Lung (tissue), 11 donors: ENCODE measurements at regions not wholly inside any gene's neighbourhood (a gene's known extent, or its start where the extent isn't known, plus 50 kb on each side); places are given as distances from the start of the nearest gene placed in this dataset.

Source experiments
- ATAC-seq: fragments of 200-7000 bp; cut with Tn5 transposase; one replicate; pipeline ENCODE4 v1.9.1; 2020; ENCODE audit warnings: moderate number of reproducible peaks; ENCODE audit not compliant: insufficient read depth, low FRiP score
- DNase-seq, 3 donors: peaks; one replicate each; pipeline ENCODE4 v3.0.0-alpha.2; 2013 to 2017
- H3K27ac ChIP-seq, 2 donors: one replicate each; pipeline ENCODE4 v1.5.1; 2013; ENCODE audit warnings: mild to moderate bottlenecking in 2 of 2, moderate library complexity in 2 of 2, control low read depth in 1 of 2, inconsistent platforms in 1 of 2, low read depth in 1 of 2, low read length in 1 of 2
- H3K27me3 ChIP-seq, 3 donors: one replicate each; pipeline ENCODE4 v1.5.1; 2013; ENCODE audit warnings: low read length in 2 of 3; ENCODE audit not compliant: control insufficient read depth in 3 of 3, insufficient read depth in 3 of 3
- H3K36me3 ChIP-seq, 4 donors: one replicate each; pipeline ENCODE4 v1.5.1; 2013; ENCODE audit warnings: low read length in 4 of 4, mild to moderate bottlenecking in 1 of 4, moderate library complexity in 1 of 4; ENCODE audit not compliant: control insufficient read depth in 4 of 4, insufficient read depth in 4 of 4
- H3K4me1 ChIP-seq, 5 donors: one replicate each; pipeline ENCODE4 v1.5.1; 2013; ENCODE audit warnings: low read length in 5 of 5, mild to moderate bottlenecking in 2 of 5, moderate library complexity in 1 of 5; ENCODE audit not compliant: control insufficient read depth in 5 of 5, insufficient read depth in 5 of 5
- H3K4me3 ChIP-seq: one replicate; pipeline ENCODE4 v1.5.1; 2013; ENCODE audit warnings: mild to moderate bottlenecking, control low read depth, moderate library complexity
- H3K9ac ChIP-seq, 2 donors: one replicate each; pipeline ENCODE4 v1.5.1; 2013; ENCODE audit warnings: low read length in 2 of 2, control low read depth in 1 of 2; ENCODE audit not compliant: insufficient read depth in 1 of 2
- H3K9me3 ChIP-seq, 4 donors: one replicate each; pipeline ENCODE4 v1.5.1; 2013; ENCODE audit warnings: low read length in 3 of 4, mild to moderate bottlenecking in 1 of 4, moderate library complexity in 1 of 4; ENCODE audit not compliant: control insufficient read depth in 4 of 4, insufficient read depth in 3 of 4
- WGBS, 2 donors: extraction: QIAGEN DNeasy Blood & Tissue Kit; methylation state at CpG; one replicate each; pipeline ENCODE4 v1.1.7; 2013; 5-methylcytosine and 5-hydroxymethylcytosine counted together
- TF ChIP-seq, protein P1 (sequence below): IDR thresholded peaks from 2 replicates; pipeline ENCODE4 v1.5.1; 2012; ENCODE audit warnings: mild to moderate bottlenecking; ENCODE audit errors: control extremely low read depth, extremely low read depth
- donor health status: control.
- donor health status: control.
- donor health status: Bipolar disorder and iron deficiency.
- donor health status: healthy.
- donor health status: DM: yes; HTN: yes; CAD: no.

DNA sequence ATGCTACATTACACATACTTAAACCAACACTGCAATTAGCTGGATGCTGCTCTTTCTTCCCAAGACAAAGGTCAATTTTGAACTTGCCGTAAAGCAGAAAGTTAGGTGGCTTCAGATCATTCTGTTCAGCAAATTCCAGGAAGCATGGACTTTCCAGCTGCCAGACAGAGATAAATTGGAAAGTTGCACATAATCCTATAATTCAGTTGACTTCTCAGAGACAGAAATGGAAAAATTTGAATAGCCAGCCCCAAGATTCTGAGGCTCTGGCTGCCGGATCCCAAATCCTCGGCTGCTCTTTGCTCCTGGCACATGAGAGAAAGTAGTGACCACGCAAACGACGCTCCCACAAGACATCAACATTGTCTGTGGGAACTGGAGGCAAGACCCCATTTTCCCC is 105.0 kb upstream of the VIPR2 start:
- Histone ChIP-seq H3K27me3 (no peaks in the 10 kb centered on the region), H3K27ac (no peak overlapping the region), H3K9me3 (peaks cover 0 to under 1% (median 0%) of the 10 kb centered on the region in 4 donors), H3K4me1 (no peaks in the 10 kb centered on the region), H3K9ac (no peak overlapping the region), H3K4me3 (no peak overlapping the region), H3K36me3 (no peaks in the 10 kb centered on the region)
- ATAC-seq (no peak), DNase-seq (no peak)
- 83 to 84% methylated on average over 6 of the region's 6 CpGs for WGBS, 2 donors
- TF ChIP-seq, protein P1, sequence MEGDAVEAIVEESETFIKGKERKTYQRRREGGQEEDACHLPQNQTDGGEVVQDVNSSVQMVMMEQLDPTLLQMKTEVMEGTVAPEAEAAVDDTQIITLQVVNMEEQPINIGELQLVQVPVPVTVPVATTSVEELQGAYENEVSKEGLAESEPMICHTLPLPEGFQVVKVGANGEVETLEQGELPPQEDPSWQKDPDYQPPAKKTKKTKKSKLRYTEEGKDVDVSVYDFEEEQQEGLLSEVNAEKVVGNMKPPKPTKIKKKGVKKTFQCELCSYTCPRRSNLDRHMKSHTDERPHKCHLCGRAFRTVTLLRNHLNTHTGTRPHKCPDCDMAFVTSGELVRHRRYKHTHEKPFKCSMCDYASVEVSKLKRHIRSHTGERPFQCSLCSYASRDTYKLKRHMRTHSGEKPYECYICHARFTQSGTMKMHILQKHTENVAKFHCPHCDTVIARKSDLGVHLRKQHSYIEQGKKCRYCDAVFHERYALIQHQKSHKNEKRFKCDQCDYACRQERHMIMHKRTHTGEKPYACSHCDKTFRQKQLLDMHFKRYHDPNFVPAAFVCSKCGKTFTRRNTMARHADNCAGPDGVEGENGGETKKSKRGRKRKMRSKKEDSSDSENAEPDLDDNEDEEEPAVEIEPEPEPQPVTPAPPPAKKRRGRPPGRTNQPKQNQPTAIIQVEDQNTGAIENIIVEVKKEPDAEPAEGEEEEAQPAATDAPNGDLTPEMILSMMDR = no peak

GRCh38 chr7:159247910-159248309 is 103.2 kb upstream of the VIPR2 start:
- no peak for ATAC-seq
- TF ChIP-seq, protein P1 = no peak

DNA sequence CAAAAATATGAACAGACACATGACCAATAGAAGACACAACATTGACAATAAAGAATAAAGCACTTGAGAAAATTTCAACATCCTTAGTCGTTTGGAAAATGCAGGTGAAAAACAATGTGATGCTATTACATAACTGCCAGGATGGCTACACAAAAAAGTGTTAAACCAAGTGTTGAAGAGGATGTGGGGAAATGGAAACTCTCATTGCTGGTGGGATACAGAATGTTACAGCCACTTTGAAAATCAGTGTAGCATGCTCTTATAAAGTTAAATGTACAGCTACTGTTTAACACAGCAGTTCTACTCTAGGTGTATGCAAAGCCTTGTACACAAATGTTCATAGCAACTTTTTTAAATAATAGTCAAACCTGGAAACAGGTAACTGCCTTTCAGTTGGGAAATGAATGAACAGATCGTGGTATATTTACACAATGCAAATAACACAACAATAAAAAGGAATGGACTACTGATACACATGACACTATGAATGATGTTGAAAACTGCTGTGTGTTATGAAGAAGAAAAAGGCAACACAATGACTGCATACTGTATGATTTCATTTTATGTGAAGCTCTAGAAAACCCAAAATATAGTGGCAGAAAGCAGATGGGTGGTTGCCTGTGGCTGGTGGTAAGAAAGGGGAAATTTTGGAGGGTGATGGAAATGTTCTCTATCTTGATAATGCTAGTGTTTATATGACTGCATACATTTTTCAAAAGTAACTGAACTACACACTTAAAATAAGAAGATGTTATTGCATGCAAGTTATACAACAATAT is 102.2 kb upstream of the VIPR2 start:
- no peak for DNase-seq
- no peaks in the 10 kb centered on the region for H3K36me3 ChIP-seq
- H3K27me3 ChIP-seq = no peaks in the 10 kb centered on the region
- no peak overlapping the region for H3K9ac ChIP-seq
- 19 to 32% methylated on average over 2 of the region's 2 CpGs for WGBS, 2 donors
- H3K9me3 ChIP-seq = no peaks in the 10 kb centered on the region
- no peak overlapping the region for H3K27ac ChIP-seq
- no peaks in the 10 kb centered on the region for H3K4me1 ChIP-seq
- TF ChIP-seq, protein P1 = no peak
- no peak overlapping the region for H3K4me3 ChIP-seq
- ATAC-seq = no peak

More at GRCh38 chr7:159247910-159248309, 103.2 kb upstream of the VIPR2 start:
- H3K36me3 ChIP-seq = no peaks in the 10 kb centered on the region
- no peaks in the 10 kb centered on the region for H3K27me3 ChIP-seq
- WGBS, 2 donors = 74 to 81% methylated on average over 2 of the region's 2 CpGs
- H3K9ac ChIP-seq = no peak overlapping the region
- DNase-seq = no peak
- H3K4me1 ChIP-seq = no peaks in the 10 kb centered on the region
- H3K4me3 ChIP-seq = no peak overlapping the region
- H3K27ac ChIP-seq = no peak overlapping the region
- no peaks in the 10 kb centered on the region for H3K9me3 ChIP-seq
